Mucosa of descending colon (tissue), 3 donors: ENCODE measurements at regions not wholly inside any gene's neighbourhood (a gene's known extent, or its start where the extent isn't known, plus 50 kb on each side); places are given as distances from the start of the nearest gene placed in this dataset.

Experiments
- ATAC-seq: fragments of 200-7000 bp; cut with Tn5 transposase; one replicate; pipeline ENCODE4 v1.9.1; 2020; ENCODE audit warnings: mild to moderate bottlenecking, moderate library complexity
- DNase-seq, 3 donors: peaks; one replicate each; pipeline ENCODE4 v3.0.0-alpha.2; 2020
- H3K36me3 ChIP-seq: fragments of 200-600 bp; one replicate; pipeline ENCODE4 v1.8.0; 2021; ENCODE audit warnings: low read depth, mild to moderate bottlenecking
- H3K4me1 ChIP-seq: fragments of 200-600 bp; one replicate; pipeline ENCODE4 v1.8.0; 2021; ENCODE audit warnings: low read depth, mild to moderate bottlenecking
- H3K4me3 ChIP-seq: fragments of 200-600 bp; one replicate; pipeline ENCODE4 v1.8.0; 2021; ENCODE audit warnings: mild to moderate bottlenecking
- H3K9me3 ChIP-seq: fragments of 200-600 bp; one replicate; pipeline ENCODE4 v1.8.0; 2021; ENCODE audit warnings: mild to moderate bottlenecking
- CTCF ChIP-seq: fragments of 200-600 bp; IDR thresholded peaks from one replicate; pipeline ENCODE4 v1.8.0; 2022; ENCODE audit warnings: antibody characterized with exemption, mild to moderate bottlenecking
- intact Hi-C, 2 donors: fragments of 100-400 bp; cut with DNase I in 1 of 2; cut with micrococcal nuclease in 1 of 2; formaldehyde crosslinking; loops; one replicate each; pipeline versions ENCODE4 v1.11.0 to v1.11.1; 2022; cut with DNase I, micrococcal nuclease
- donor health status: DM: no; HTN: no; CAD: no; lungs with moderate emphysema.
- donor health status: DM: no; HTN: no; CAD: no.
- donor health status: DM: no; HTN: yes; CAD: no.

- DNase-seq (no peak), ATAC-seq (no peak)
- no peaks in the 10 kb centered on the region for H3K9me3 ChIP-seq
- no peaks in the 10 kb centered on the region for H3K36me3 ChIP-seq
- intact Hi-C loops: no loop called here
- H3K4me1 ChIP-seq: no peaks in the 10 kb centered on the region
- TF ChIP-seq CTCF: no peak
- no peak overlapping the region for H3K4me3 ChIP-seq
Observed at GRCh38 chr20:52880997-52881396, 91.2 kb upstream of the TSHZ2 start.

- no peaks in the 10 kb centered on the region for H3K36me3 ChIP-seq
- DNase-seq (no peak), ATAC-seq (no peak)
- H3K4me1 ChIP-seq: no peaks in the 10 kb centered on the region
- no peaks in the 10 kb centered on the region for H3K9me3 ChIP-seq
- no peak overlapping the region for H3K4me3 ChIP-seq
- intact Hi-C loops: no loop called here
- no peak for TF ChIP-seq CTCF
Observed at GRCh38 chr20:52880259-52880658, 91.9 kb upstream of the TSHZ2 start.

GRCh38 chr20:52874241-52874640 is 97.9 kb upstream of the TSHZ2 start:
- Histone ChIP-seq H3K4me3 (no peak overlapping the region), H3K4me1 (no peaks in the 10 kb centered on the region), H3K9me3 (no peaks in the 10 kb centered on the region), H3K36me3 (no peaks in the 10 kb centered on the region)
- ATAC-seq: no peak
- intact Hi-C loops: no loop called here
- DNase-seq: no peak
- TF ChIP-seq CTCF: no peak

GRCh38 chr20:52869698-52870501 is 102.3 kb upstream of the TSHZ2 start:
- intact Hi-C loops: no loop called here
- DNase-seq: no peak
- Histone ChIP-seq H3K4me1 (no peaks in the 10 kb centered on the region), H3K9me3 (no peaks in the 10 kb centered on the region), H3K4me3 (no peak overlapping the region), H3K36me3 (no peaks in the 10 kb centered on the region)
- ATAC-seq: no peak
- no peak for TF ChIP-seq CTCF

- ATAC-seq: no peak
- TF ChIP-seq CTCF: no peak
- H3K4me3 ChIP-seq: no peak overlapping the region
Observed at GRCh38 chr20:52869276-52869675, 102.9 kb upstream of the TSHZ2 start.

More at GRCh38 chr20:52869276-52869675, 102.9 kb upstream of the TSHZ2 start:
- intact Hi-C loops: no loop called here
- H3K36me3 ChIP-seq: no peaks in the 10 kb centered on the region
- H3K9me3 ChIP-seq: no peaks in the 10 kb centered on the region
- no peak for DNase-seq
- H3K4me1 ChIP-seq: no peaks in the 10 kb centered on the region
